Neutrophil (primary cell): ENCODE measurements at regions not wholly inside any gene's neighbourhood (a gene's known extent, or its start where the extent isn't known, plus 50 kb on each side); places are given as distances from the start of the nearest gene placed in this dataset.
"Not testable (repeated sequence)": the region's sequence is repeated elsewhere in the genome, so short reads cannot be mapped to it uniquely, and the experiment has no call there.

ENCODE experiments used
- H3K27ac ChIP-seq: fragments of 200-600 bp; sonication (generic); 2 replicates; pipeline ENCODE4 v1.5.1; 2016; ENCODE audit warnings: mild to moderate bottlenecking, moderate library complexity
- H3K27me3 ChIP-seq: fragments of 200-600 bp; sonication (generic); 2 replicates; pipeline ENCODE4 v1.6.0; 2016; ENCODE audit warnings: mild to moderate bottlenecking
- H3K36me3 ChIP-seq: fragments of 200-600 bp; sonication (generic); 2 replicates; pipeline ENCODE4 v1.5.1; 2017
- H3K4me1 ChIP-seq, 2 experiments: fragments of 200-600 bp in 1 of 2; sonication (generic) in 1 of 2; 1 replicate in 1 of 2; 2 replicates in 1 of 2; pipeline versions ENCODE4 v1.5.1 to v1.6.1; 2013 to 2016; ENCODE audit warnings: low read depth in 1 of 2, low read length in 1 of 2, mild to moderate bottlenecking in 1 of 2, moderate library complexity in 1 of 2; ENCODE audit not compliant: control insufficient read depth in 1 of 2, insufficient read depth in 1 of 2
- H3K4me3 ChIP-seq, 2 experiments: fragments of 200-600 bp in 1 of 2; sonication (generic) in 1 of 2; 1 replicate in 1 of 2; 2 replicates in 1 of 2; pipeline ENCODE4 v1.5.1; 2013 to 2016; ENCODE audit warnings: low read depth in 1 of 2, low read length in 1 of 2, mild to moderate bottlenecking in 1 of 2, moderate library complexity in 1 of 2
- H3K9me3 ChIP-seq: fragments of 200-600 bp; sonication (generic); 2 replicates; pipeline ENCODE4 v1.5.1; 2016
- CTCF ChIP-seq: fragments of 200-600 bp; sonication (generic); IDR thresholded peaks from 2 replicates; pipeline ENCODE4 v1.5.1; 2016; ENCODE audit warnings: antibody characterized with exemption

GRCh38 chr4:116627545-116627944 lies 457.8 kb downstream of the TRAM1L1 start:
- Histone ChIP-seq H3K27ac (no peak overlapping the region), H3K27me3 (no peaks in the 10 kb centered on the region), H3K9me3 (no peaks in the 10 kb centered on the region), H3K36me3 (no peaks in the 10 kb centered on the region), H3K4me3 (no peak overlapping the region), H3K4me1 (no peaks in the 10 kb centered on the region)
- no peak for TF ChIP-seq CTCF

GRCh38 chr4:116619508-116619907 lies 465.9 kb downstream of the TRAM1L1 start:
- not testable (repeated sequence) for H3K27ac ChIP-seq, H3K4me3 ChIP-seq, H3K9me3 ChIP-seq, H3K4me1 ChIP-seq, H3K36me3 ChIP-seq, H3K27me3 ChIP-seq

GRCh38 chr4:116618638-116619037 lies 466.7 kb downstream of the TRAM1L1 start:
- no peak overlapping the region for H3K4me3 ChIP-seq
- H3K36me3 ChIP-seq = no peaks in the 10 kb centered on the region
- H3K27ac ChIP-seq = no peak overlapping the region
- H3K4me1 ChIP-seq = no peaks in the 10 kb centered on the region
- H3K9me3 ChIP-seq = no peaks in the 10 kb centered on the region
- no peak for TF ChIP-seq CTCF
- no peaks in the 10 kb centered on the region for H3K27me3 ChIP-seq

GRCh38 chr4:116603096-116603495 lies 482.3 kb downstream of the TRAM1L1 start:
- no peaks in the 10 kb centered on the region for H3K36me3 ChIP-seq
- no peak overlapping the region for H3K4me3 ChIP-seq
- H3K27me3 ChIP-seq = no peaks in the 10 kb centered on the region
- TF ChIP-seq CTCF = no peak
- H3K27ac ChIP-seq = no peak overlapping the region
- peaks cover 5% of the 10 kb centered on the region for H3K9me3 ChIP-seq
- no peaks in the 10 kb centered on the region for H3K4me1 ChIP-seq

- Histone ChIP-seq H3K4me1 (no peaks in the 10 kb centered on the region), H3K27me3 (no peaks in the 10 kb centered on the region), H3K4me3 (no peak overlapping the region), H3K36me3 (no peaks in the 10 kb centered on the region), H3K9me3 (peaks cover 8% of the 10 kb centered on the region), H3K27ac (no peak overlapping the region)
- TF ChIP-seq CTCF = no peak
These were observed 485.5 kb downstream of the TRAM1L1 start for GRCh38 chr4:116599859-116600258.

GRCh38 chr4:116598980-116599789 lies 486.2 kb downstream of the TRAM1L1 start:
- H3K27ac ChIP-seq = no peak overlapping the region
- TF ChIP-seq CTCF = no peak
- H3K36me3 ChIP-seq = no peaks in the 10 kb centered on the region
- no peak overlapping the region for H3K4me3 ChIP-seq
- H3K27me3 ChIP-seq = no peaks in the 10 kb centered on the region
- H3K9me3 ChIP-seq = peaks cover 8% of the 10 kb centered on the region
- no peaks in the 10 kb centered on the region for H3K4me1 ChIP-seq
